CD1c-positive myeloid dendritic cell (primary cell): ENCODE measurements at regions not wholly inside any gene's neighbourhood (a gene's known extent, or its start where the extent isn't known, plus 50 kb on each side); places are given as distances from the start of the nearest gene placed in this dataset.

Source experiments
- DNase-seq: peaks from one replicate; pipeline ENCODE4 v3.0.0-alpha.2; 2016; ENCODE audit errors: extremely low spot score

DNA sequence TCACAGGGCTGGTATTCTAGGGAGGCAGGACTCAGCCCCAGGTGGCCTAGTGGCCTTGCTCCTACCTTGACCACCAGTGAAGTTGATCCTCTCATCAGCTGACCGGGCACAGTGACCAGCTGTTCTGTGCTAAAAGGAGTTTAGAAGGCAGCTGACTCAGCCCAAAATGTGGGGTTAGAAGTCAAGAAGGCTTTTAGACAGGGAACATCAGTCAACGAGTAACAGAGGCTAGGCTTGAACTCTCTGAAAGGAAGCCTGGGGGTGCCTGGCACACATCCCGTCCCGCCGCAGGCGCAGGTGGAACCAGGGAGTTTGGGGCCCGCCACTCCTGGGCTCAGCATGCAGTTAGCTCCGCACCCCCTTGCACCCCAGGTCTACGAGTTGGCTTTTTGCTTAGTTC, 114.9 kb upstream of the SLC45A1 start:
- no peak for DNase-seq

DNA sequence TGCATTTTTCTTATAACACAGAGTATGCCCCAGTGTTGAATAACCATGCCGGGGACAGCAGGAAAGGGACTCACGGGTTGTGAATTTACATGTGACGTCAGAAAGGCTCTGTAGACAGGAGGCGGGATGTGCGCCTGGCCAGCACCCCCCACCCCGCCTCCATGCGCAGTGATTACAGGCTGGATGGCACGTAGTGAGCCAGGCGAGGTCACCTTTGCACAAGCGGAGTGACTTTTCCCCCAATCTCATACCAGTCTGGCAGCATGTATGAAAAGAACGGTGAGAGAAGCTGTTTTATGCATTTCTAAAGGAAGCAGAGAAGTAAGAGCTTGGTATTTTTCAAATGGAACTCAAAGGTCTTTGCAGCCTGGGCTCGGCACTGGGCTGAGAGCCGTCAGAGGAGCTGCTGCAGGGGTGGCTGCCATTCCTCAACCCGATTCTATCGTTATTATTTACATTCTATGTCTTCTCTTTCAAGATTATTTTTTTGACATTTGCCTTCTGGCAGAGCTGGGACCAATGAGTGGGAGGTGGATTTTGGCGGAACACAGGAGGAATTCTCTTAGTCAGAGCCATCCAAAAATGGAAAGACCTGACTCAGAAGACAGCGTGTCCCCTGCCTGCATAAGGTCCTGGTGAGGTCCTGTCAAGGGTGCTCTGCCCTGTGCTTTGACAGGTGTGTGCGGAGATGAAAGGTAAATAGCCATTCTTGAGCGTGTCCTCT, 115.6 kb upstream of the SLC45A1 start:
- no peak for DNase-seq

DNA sequence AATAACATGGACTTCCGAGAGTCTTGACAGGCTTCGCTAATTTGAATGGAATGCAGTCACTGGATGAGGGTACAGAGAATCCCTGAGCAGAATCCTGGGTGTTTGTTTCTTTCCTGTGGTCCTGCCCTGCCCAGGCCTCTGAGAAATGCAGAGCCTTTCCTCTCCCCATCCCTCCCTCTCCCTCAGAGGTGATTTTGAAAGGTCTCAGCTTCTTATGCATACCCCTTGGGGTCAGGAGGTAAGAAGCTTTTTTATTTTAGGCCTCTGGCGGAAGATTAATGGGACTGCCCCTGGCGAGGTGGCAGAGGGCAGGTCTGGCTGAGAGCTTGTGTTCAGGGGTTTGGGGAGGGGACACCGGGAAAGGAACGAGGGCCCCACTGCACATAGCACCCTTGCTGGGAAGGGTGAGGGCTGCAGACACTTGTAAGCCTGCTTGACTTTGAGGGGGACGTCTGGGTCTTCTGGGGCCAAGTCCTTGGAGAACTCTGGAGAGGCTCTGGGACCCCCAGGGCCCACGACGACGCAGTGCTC, 116.5 kb upstream of the SLC45A1 start:
- no peak for DNase-seq

DNA sequence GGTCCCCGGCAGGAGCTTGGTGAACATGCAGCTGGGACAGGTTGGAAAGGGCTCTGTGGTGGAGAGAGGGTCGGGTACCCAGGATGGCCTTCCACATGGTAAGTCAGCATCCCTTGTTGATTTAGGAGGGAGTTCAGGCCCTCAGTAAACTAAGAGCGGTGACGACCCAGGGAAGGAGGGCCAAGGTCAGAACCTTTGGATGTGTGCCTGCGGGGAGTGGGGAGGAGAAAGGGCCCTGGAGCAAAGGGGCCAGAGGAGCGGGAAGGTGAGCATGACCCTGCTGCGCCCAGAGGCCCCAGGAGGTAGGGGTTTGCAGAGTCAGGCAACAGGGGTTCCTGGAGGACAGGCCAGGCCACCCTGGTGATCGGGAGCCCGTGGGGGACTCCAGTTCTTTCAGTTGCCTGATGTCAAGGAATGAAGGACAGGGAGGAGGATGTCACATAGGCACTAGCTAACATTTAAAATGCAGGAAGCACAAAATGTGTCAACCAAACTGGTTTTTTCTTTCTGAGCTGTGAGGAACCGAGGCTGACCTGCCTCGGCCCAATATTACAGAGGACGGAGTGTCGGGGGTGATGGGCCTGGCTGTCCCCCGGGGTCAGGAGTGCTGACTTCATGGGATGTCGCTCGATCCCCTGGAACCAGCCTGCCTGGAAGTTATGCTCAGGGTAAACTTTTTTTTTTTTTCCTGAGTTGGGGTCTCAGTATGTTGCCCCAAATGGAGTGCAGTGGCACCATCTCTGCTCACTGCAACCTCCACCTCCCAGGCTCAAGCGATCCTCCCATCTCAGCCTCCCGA, 117.4 kb upstream of the SLC45A1 start:
- no peak for DNase-seq

DNA sequence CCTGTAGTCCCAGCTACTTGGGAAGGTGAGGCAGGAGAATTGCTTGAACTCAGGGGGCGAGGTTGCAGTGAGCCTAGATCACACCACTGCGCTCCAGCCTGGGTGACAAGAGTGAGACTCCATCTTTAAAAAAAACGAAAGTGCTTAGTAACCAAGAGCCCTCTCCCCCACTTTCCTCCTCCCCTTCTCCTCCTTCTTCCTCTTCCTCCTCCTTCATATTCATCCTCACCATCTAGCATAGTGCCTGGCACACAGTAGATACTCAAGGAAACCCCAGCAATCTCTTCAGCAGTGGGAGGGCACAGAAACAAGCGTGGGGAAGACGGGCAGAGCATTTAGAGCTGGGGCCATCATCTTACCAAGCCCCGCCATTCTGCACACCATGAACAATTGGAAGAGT, 119.4 kb upstream of the SLC45A1 start:
- DNase-seq: no peak

DNA sequence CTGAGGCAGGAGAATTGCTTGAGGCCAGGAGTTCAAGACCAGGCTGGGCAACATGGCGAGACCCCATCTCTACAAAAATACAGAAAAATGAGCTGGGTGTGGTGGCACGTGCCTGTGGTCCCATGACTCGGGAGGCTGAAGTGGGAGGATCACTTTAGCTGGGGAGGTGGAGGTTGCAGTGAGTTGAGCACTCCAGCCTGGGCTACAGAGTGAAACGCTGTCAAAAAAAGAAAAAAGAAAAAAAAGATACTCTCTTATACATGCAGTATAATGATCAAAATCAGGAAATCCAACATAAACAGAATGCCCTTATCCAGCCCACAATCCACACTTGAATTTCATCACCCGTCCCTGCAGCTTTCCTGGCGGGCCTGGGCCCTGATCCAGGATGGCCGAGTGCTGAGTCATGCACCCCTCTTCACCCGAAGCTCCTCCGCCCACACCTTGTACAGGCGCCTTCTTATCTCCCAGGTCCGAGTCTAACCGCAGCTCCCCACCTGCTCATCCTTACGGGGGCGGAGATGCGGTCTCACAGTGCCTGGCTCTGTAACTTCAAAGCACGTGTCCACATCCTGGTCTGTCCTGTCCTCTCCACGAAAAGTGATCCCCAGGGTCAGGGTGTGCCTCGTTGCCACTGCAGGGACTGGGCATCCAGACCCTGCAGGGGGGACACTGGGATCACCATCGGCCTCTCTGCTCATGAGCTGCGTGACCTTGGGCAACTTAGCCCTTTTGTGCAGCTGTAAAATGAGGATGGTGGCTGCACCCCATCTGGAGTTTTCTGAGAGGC, 120.2 kb upstream of the SLC45A1 start:
- no peak for DNase-seq

DNA sequence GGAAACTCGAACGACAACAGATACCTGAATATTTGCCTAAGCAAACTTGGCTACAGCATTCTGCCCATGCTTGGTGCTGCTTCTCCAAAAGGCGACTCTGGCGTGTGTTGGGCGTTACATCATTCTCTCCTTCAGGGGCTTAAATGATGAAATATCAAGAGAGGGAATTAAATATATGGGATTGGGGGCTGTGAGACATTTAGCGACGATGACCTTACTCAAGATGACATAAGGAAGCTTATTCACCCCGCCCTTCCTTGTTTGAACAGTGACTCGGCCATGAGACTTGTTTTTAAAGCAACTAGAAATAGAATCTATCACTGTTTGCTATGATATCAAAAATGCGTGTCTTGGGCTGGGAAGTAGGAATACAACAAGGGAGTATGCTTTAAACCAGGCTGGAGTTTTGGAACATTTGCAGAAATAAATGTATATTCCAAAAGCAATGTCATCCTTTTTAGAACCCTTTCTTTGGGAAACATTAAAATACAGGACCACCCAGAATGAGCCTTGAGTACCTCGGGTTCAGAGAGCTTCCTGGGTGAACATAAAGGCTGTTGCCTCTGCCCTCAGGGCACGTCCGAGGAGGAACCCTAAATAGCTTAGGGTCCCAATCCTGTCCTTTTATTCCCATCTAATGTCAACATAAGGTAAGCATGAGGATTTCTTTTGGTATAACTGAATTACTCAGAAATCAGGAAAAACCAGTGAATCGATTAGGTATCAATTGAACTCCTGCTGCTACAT, 123.3 kb upstream of the SLC45A1 start:
- no peak for DNase-seq

DNA sequence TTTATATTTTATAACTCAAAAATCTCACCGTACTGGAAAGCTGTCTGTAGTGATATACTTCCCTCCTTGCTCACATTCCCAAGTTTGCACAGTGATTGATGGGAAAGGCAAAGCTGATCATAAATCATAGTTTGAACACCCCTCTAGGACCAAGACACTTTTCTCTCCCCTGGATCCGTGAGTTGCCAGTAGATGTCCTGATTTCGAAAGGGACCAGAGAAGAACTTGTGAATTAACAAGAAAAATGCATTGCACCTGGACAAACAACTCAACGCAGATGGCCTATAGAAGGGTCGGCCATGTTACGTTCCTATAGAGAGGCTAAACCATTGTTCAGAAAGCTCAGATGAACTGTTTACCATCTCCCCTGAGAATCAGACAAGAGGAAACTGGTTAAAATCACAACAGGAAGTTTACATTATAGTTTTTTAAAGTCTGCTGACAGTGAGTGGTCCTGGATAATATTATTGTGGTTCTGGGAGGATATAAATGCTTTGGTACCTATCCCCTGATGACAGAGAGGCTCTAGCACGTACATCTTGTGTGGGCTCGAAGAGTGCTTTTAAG, 124.0 kb upstream of the SLC45A1 start:
- no peak for DNase-seq

DNA sequence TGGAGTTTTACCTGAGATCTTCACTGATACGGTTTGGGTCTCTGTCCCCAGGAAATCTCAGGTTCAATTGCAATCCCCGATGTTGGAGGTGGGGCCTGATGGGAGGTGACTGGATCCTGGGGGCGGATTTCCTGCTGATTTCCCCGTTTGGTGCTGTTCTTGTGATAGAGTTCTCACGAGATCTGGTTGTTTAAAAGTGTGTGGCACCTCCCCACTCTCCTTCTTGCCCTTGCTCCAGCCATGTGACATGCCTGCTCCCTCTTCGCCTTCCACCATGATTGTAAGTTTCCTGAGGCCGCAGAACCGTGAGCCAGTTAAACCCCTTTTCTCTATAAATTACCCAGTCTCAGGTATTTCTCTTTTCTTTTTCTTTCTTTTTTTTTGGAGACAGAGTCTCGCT, 126.4 kb upstream of the SLC45A1 start:
- DNase-seq: no peak

DNA sequence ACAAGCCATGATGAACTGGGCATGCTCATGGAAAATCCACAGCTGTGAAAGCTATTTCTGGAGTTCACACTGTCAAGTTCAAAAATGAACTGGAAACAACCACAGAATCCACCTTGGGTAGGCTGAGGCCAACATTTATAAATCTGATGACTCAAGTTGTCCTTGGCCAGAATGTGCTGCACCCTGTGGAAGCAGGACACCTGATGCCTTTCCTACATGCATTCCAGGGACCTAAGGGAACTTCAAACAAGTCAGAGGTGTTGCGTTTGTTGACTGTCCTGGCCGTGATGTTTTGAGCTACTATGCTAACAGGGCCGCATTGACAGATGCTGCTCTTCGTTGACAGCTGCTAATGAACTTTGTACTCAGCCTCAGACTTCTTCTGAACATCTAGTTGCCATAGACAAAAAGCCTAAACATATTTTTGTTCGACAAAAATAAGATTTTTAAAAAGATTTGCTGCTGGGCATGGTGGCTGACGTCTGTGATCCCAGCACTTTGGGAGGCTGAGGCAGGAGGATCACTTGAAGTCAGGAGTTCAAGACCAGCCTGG, 127.9 kb upstream of the SLC45A1 start:
- DNase-seq: no peak

DNA sequence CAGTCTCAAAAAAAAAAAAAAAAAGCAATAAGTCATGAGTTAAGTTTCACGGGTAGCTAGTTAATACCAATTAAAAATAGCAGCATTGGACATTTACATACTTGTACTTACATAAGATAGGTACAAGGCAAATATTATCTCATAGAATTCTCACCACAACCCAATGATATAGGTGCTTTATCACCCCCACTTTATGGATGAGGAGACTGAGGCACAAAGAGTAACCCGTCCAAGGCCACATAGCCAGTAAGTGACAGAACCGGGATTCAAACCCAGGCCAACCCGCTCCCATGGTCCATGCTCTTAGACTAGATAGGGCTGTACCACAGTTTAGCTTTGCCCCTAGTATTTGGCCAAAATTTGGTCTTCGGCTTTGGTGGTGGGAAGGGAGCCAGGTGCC, 132.5 kb upstream of the SLC45A1 start:
- DNase-seq: no peak

DNA sequence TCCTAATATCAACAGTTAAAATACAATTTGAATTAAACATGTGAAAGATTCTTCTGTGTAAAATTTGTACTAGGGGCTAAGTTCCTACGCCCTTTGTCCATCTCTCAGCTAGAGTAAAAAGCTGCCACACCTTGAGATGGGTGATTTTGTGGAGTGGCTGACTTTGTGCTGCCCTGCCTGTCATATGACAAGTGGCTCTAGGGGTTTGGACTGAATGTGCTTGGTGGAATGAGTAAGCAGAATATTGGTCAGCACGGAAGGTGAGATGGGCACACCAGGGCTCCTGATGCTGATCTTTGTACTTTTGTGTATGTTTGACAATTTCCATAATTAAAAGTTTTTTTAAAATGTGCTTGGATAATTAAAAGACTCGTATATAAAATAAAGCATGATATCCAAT, 133.6 kb upstream of the SLC45A1 start:
- DNase-seq: no peak

DNA sequence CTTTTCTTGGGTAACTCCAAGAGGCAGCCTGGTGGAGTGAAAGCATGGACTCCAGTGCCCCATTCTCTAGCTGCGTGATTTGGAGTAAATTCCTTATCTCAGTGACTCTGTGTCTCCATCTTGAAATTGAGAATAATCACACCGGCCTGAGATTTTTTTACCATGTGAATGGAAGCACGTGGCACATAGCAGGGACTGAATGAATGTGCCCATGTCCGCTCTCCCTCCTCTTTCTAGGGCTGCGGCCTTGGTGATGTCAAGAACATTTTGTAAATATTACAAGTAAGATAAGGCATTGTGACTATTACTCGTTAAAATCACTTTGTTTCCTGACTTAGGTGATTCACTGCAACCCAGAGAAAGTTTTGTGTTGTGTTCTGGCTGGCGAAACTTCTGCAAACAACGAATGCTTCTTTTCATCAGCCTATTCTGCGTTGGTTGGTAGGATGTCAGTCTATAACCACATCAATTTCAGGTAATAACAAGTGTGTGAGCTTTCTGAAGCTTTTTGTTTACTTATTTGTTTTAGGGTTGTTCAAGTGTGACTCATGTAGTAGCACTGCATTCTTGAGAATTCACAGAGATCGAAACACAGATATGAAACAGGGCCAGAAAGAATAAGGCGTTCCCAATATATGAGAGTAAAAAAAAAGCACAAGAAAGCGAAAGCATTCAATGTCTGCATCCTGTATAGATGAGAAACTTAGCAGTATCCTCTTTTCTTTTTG, 135.7 kb upstream of the SLC45A1 start:
- DNase-seq: peak; percentile 51

DNA sequence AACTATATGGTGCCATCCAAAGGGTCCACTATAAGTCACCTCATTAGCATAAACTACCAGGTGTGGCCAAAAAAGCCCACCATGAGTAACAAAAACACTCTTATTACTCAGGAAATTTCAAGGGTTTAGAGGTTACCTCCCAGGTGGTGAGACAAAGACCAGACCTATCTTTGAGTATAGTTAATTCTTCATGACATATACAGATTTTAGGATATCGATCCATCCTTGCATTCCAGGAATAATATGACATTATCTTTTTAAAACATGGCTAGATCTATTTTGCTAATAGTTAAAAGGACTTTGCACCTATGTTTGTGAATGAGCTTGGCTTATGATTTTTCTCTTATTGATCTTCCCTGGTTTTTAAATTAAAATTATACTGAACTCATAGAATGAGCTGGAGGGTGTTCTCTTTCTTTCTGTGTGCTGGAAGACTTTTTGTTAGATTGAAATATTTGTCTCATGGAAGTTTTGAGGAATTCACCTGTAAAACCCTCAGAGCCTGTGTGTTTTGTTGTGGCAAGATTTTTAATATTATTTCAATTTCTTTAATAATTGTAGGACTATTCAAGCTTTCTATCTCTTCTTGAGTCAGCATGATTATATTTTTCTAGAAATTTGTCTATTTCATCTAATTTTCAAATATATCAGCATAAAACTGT, 138.7 kb upstream of the SLC45A1 start:
- no peak for DNase-seq

DNA sequence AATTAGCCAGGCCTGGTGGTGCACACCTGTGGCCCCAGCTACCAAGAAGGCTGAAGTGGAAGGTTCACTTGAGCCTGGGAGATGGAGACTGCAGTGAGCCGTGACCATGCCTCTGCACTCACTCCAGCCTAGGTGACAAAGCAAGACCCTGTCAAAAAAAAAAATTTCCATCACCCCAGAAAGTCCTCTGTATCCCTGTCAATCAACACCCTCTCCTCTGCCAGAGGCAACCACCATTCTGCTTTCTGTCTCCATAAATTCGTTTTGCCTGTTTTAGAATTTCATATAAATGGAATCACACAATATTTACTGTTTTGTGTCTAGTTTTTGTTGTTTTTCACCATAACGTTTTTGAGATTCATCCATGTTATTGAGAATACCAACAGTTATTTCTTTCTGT, 141.6 kb upstream of the SLC45A1 start:
- no peak for DNase-seq

DNA sequence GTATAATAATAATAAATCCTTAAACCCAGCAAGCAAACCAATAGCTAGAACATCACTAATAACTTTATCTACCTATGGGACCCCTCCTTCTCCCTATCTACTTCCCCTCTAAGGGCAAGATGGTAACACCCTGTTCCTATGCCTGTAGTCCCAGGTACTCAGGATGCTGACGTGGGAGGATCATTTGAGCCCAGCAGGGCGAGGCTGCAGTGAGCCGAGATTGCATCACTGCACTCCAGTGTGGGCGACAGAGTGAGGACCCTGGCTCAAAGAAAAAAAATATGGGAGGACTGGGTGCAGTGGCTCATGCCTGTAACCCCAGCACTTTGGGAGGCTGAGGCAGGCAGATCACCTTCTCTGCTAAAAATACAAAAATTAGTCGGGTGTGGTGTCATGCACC, 143.1 kb upstream of the SLC45A1 start:
- DNase-seq: no peak

DNA sequence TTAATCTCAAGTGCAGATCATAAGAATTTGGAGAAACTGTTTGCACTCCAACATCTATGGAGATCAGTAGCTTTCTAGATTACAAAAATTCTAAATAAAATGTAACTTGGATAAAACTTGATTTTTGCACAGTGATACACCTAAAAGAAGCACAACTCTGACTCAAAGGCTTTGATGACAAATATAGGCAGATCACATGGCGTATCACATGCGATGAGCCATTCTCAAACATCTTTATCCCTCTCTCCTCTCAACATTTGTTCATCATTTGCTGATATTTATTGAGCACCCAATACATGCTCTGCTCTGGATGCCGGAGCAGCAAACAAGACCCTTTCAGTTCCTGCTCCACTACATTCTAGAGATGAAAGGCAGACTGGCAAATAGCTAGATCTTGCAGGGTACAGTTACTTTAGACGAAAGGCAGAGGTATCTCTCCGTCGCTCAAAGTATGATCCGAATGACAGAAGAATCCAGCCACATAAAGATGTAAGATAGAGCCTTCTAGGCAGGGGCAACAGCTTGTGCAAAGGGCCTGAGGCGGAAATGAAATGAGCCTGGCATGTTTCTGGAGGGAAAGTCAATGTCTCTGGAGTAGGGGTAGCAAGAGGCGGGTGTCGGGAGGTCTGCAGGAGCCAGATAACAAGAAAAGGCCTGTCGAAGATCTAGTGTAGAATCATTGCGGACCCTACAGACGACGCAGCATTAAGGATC, 145.8 kb upstream of the ERRFI1 start:
- DNase-seq: no peak

DNA sequence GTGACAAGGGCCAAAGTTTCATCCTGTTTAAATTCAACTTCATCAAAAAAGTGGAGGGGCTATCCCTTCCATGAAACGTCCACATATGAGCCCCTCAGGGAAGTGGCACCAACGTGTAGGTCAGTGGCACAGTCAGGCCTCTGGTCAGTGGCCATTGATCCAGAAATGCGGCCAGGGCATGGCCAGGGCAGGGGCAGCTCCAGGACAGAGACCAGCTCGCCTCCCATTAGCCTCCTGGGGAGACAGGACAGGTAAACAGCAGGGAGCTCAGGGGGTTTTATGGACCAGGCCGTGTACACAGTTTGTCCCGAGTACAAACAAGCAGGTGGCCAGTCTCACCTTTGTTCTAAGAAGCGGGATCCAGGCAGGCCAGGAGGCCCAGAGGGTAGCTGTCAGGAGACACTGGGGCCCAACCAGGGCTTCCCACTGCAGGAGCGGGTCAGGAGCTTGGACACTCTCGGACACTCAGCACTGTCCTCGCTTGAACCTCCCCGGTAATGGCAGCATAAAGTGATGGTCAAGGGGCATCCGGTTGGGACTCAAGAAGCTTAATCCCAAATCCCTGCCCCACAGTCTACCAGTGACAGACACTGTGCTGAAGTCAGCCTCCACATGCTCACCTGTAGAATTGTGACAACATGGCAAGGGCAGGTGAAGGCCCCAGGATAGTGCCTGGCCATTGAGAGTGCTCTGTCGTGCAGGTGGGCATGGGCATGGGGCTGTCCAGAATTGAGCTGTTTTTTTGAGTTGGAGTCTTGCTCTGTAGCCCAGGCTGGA, 144.1 kb upstream of the ERRFI1 start:
- DNase-seq: no peak
